Epidermal melanocyte (primary cell): ENCODE measurements at regions not wholly inside any gene's neighbourhood (a gene's known extent, or its start where the extent isn't known, plus 50 kb on each side); places are given as distances from the start of the nearest gene placed in this dataset.

Source experiments
- DNase-seq: peaks from one replicate; pipeline ENCODE4 v3.0.0; 2011; ENCODE audit warnings: low spot score; ENCODE audit not compliant: insufficient read length

GRCh38 chr2:139059617-139060016, 279.4 kb upstream of the NXPH2 start:
- no peak for DNase-seq

- no peak for DNase-seq
Measured at GRCh38 chr2:139055202-139055601, 275.0 kb upstream of the NXPH2 start.

- no peak for DNase-seq
Measured at GRCh38 chr2:139048017-139048416, 267.8 kb upstream of the NXPH2 start.

- no peak for DNase-seq
Measured at GRCh38 chr2:139045524-139045923, 265.3 kb upstream of the NXPH2 start.

GRCh38 chr2:139034064-139034463, 253.9 kb upstream of the NXPH2 start:
- DNase-seq = no peak

GRCh38 chr2:139033300-139033699, 253.1 kb upstream of the NXPH2 start:
- no peak for DNase-seq

GRCh38 chr2:139031722-139032121, 251.5 kb upstream of the NXPH2 start:
- no peak for DNase-seq

- DNase-seq = no peak
Measured at GRCh38 chr2:139020287-139020686, 240.1 kb upstream of the NXPH2 start.

GRCh38 chr2:139018252-139018651, 238.1 kb upstream of the NXPH2 start:
- DNase-seq = no peak

- DNase-seq = no peak
Measured at GRCh38 chr2:139007130-139007529, 226.9 kb upstream of the NXPH2 start.

- DNase-seq = no peak
Measured at GRCh38 chr2:139000131-139000785, 220.1 kb upstream of the NXPH2 start.

GRCh38 chr2:138997856-138998517, 217.8 kb upstream of the NXPH2 start:
- no peak for DNase-seq

- no peak for DNase-seq
Measured at GRCh38 chr2:138997346-138997745, 217.2 kb upstream of the NXPH2 start.

- no peak for DNase-seq
Measured at GRCh38 chr2:138994502-138994901, 214.3 kb upstream of the NXPH2 start.

- no peak for DNase-seq
Measured at GRCh38 chr2:138985881-138986280, 205.7 kb upstream of the NXPH2 start.

GRCh38 chr2:138979131-138979785, 199.1 kb upstream of the NXPH2 start:
- no peak for DNase-seq

- DNase-seq = peak; percentile 26
Measured at GRCh38 chr2:138974651-138975050, 194.5 kb upstream of the NXPH2 start.

GRCh38 chr2:138964418-138964817, 184.2 kb upstream of the NXPH2 start:
- DNase-seq = no peak

GRCh38 chr2:138962686-138963085, 182.5 kb upstream of the NXPH2 start:
- no peak for DNase-seq

GRCh38 chr2:138960191-138960590, 180.0 kb upstream of the NXPH2 start:
- no peak for DNase-seq

GRCh38 chr2:138959031-138959430, 178.8 kb upstream of the NXPH2 start:
- no peak for DNase-seq

GRCh38 chr2:138956116-138956515, 175.9 kb upstream of the NXPH2 start:
- DNase-seq = no peak

- no peak for DNase-seq
Measured at GRCh38 chr2:138950486-138950885, 170.3 kb upstream of the NXPH2 start.
